ENCODE measurements at regions not wholly inside any gene's neighbourhood (a gene's known extent, or its start where the extent isn't known, plus 50 kb on each side); places are given as distances from the start of the nearest gene placed in this dataset.

- DNase-seq: no peak
These were observed 112.6 kb downstream of the CDC5L start for GRCh38 chr6:44500074-44500473.

DNA sequence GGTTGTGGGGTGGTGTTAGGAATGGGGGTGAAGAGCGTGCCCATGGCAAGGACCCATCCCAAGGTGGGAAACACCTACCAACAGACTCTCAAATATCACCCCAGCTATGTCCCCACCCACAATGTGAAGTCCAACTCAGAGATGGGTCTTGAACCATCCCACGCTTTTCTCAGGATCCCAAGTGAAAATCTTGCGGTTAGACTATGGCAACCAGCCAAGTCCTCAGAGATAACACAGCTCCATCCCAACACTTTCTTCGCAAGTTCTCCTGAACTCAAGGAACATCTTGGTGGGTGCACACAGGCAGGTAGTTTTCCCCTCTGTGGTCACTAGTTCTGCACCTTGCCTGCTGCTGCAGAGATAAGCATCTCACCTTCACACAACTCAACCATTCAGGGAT, 116.0 kb downstream of the CDC5L start:
- DNase-seq: no peak

DNA sequence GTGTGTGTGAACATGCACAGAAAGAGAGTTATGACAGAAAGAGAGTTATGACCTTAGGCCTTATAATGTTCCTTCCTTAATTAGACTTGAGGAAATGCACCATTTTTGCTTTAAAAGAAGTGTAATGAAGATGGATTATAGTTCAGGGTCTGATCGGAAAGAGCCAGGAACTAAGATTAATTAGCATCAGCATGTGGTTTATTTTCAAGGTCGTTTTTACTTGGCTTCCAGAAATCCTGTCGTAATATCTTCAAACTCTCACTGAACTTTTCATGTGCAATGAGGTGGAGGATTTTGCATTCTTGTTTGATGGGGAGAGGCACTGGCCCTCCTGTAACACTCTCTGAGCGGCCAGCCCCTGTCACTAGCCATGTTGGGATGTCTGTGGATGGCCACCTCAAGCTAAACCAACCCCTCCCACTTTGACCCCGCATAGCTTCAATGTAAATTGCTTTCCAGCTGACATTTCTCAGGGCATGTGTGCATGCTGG, 116.8 kb downstream of the CDC5L start:
- DNase-seq: no peak

DNA sequence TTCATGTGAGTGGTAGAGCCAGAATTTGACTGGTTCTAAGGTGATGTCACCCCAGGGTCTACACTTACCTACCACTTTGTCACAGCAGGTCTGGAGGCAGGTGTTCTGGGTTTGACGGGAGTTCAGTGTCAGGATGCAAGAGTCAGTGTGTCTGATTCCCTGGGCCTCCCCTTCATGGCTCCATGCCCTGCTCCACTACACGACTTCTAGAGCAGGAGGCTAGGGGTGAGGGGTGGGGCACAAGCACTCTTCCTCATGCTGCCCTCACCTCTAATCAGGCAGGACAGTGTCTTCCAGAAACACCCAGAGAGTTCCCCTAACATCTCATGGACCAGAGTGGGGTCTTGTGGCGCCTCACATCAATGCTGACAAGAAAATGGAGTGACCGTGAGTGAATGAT, 118.2 kb downstream of the CDC5L start:
- DNase-seq: no peak

DNA sequence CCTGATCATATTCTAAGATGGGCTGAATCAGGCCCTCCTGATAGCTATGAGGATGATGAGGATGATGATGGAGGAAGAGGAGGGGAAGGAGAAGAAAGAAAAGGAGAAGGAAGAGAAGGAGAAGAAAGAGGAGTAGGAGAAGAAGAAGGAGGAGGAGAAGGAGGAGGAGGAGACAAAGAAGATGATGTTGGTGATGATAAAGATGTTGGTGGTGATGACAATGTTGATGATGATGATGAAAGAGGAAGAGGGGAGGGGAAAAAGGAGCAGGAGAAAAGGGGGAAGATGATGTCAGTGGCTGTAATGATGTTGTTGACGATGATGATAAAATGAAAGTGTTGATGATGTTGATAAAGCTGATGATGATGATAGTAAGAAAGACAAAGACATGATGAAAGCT, 119.5 kb downstream of the CDC5L start:
- no peak for DNase-seq

- no peak for DNase-seq
These were observed 121.1 kb downstream of the CDC5L start for GRCh38 chr6:44508646-44509045.

DNA sequence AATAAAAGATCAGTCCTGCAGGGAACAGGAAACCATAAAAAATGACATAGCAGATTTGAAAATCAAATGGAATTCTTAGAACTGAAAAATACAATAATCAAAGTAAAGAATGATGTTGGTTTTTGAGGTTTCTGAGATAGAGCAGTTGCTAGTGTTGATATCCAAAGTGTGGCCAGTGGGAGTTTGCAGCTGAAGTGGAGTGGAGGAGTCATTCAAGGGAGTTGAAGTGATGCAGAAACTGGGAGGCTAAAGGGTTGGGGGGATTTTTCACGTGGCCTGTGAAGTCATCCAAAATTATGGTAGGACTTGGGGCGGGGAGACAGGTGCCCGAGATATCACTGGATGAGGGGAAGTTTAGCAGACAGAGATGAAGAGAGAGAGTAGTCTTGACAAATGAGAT, 123.6 kb downstream of the CDC5L start:
- no peak for DNase-seq

GRCh38 chr6:44512868-44513741, 125.6 kb downstream of the CDC5L start:
- no peak for DNase-seq

DNA sequence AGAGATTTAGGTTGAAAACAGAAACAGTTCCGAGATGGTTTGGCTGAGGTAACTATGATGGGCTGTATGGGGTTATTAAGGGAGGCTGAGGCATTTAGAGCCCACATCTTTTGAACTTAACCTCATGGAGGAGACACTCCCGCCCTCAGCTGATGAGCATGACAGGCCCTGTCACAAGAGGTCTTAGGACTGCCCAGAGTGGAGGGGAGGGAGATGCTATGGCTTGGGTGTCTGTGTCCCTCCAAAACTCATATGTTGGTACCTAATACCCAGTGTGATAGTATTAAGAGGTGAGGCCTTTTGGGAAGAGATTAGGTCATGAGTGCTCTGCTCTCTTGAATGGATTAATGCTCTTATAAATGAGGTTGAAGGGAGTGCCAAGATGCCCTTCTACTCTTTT, 126.6 kb downstream of the CDC5L start:
- DNase-seq: no peak

- no peak for DNase-seq
These were observed 127.2 kb downstream of the CDC5L start for GRCh38 chr6:44514576-44515193.

GRCh38 chr6:44522871-44523270, 135.4 kb downstream of the CDC5L start:
- DNase-seq: no peak

- DNase-seq: no peak
These were observed 137.1 kb downstream of the CDC5L start for GRCh38 chr6:44524476-44525227.

DNA sequence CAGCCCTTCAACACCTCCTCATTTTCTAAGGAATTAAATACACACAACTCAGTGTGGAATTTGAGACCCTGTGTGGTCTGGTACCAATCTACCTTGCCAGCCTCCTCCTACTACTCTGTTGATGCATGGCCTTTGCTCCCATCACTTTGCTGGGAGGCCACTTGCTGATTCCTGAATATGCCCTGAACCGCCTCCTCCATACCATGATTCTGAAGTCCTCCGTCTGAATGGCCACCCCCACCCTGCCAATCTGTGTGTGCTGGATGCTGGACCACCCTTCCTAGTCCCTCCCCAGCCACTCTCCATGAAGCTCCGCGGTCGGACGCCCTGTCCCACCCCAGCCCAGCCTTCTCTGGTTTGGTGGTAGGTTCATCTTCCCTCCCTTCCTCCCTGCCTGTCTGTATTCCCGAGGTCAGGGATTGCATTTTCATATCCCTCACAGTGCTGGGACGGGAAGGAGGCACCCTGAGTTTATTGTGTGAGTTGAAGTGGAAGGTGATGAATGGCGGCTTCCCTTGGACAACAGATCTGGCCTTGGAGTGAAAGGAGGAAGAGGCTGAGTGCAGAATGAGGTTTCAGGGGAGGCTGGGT, 138.3 kb downstream of the CDC5L start:
- no peak for DNase-seq

GRCh38 chr6:44527181-44527580, 139.7 kb downstream of the CDC5L start:
- DNase-seq: no peak

DNA sequence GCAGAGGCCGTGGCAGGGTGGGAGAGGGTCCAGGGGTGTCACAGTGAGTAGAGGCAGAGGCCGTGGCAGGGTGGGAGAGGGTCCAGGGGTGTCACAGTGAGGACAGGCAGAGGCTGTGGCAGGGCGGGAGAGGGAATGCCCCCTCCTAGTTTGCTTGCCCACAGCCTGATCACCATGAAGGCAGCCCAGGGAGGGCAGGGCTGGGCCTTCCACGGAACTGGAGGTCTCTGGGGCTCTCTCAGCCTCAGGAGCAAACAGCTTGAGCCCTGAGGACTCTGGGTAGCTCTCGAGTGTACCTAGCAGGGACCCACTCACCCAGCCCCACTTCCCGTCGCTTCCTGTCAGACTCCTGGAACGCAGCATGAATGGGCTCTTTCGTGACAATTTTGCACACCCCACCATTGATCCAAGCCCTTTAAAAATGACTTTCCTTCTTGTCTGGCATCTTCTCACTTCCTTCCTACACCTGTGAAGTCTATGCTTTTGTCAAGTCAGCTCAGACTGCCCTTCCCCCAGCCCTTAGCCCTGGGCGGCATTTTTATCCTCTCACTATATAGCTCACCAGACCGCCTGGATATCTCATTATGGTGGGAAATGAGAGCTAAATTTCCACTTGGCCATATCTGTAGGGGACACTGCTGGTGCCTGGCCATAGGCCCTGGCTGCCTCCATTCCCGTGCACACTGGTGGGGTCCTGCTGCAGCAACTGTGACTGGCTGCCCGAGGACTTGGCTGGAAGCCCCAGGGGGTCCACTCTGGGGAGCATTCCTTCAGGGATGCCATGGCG, 140.3 kb downstream of the CDC5L start:
- DNase-seq: no peak

DNA sequence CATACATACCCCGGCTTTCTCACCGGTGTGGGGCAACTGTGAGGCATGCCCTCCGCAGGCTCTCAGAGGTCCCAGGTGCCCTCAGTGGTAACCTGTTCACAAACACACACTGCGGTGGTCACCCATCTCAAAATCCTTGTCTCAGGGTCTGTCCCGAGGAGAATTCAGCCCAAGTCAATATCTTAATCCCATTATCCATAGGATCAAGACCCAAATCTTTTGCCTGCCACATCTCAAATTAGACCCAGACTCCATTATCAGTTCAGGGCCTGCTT, 140.8 kb downstream of the CDC5L start:
- no peak for DNase-seq

GRCh38 chr6:44528716-44529115, 141.2 kb downstream of the CDC5L start:
- DNase-seq: no peak

DNA sequence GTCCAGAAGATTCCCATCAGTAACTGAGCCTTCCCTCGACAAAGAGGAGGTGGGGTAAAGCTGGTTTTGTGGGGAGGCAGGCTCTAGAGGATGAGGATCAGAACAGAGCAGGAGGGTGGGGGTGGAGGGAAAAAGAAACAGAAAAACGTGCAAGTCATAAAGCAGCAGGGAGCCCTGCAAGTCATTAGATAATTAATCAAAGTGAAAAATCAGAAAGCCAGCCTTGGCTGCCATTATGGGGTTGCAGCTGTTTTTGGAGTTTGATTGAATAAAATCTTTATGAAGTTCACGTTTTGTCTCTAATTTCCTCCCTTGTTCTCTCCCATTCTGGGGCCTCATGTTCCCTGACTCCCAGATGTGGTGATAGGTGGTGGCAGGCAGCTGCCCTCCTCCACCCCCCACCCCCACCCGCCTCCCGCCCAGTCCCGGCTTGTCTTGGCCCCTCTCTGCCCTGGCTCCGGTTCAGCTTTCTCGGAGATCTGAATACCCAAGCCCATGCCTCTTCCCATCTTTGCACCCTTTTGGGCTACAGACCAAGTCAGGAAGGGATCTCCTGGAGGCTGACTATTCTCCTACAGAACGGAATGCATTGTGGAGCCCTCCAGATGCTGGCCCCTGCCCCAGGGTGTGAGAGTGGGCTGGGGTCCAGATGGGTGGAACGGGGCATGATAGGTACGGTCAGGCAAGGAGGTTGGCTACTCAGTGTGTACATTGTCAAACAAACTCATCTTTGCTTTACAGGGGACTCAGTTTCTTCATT, 141.8 kb downstream of the CDC5L start:
- no peak for DNase-seq

GRCh38 chr6:44530209-44530909, 142.9 kb downstream of the CDC5L start:
- peak; percentile 13 for DNase-seq

DNA sequence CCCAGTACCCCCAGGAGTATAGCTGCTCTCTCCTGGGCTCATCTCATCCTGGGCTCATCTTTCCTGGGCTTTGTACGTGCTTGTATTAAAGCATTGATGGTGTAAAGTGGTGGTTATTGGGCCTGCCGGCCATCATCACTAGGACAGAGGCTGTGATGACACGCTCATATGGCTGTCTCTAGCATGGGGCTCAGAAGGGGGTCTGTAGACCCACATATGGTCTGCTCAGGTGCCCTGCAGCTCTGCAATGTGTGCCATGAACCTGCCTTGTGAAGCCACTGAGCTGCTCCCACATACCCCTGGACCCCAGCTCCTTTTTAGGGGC, 143.4 kb downstream of the CDC5L start:
- peak; percentile 13 for DNase-seq

- DNase-seq: peak; percentile 37
These were observed 144.0 kb downstream of the CDC5L start for GRCh38 chr6:44531442-44532015.

Measured in retina (tissue), 1 donor.